22Rv1 (cell line): ENCODE measurements at regions not wholly inside any gene's neighbourhood (a gene's known extent, or its start where the extent isn't known, plus 50 kb on each side); places are given as distances from the start of the nearest gene placed in this dataset.

Source experiments
- CTCF ChIP-seq: fragments of 450-650 bp; IDR thresholded peaks from 2 replicates; pipeline ENCODE4 v1.5.1; 2017; ENCODE audit warnings: mild to moderate bottlenecking
- ZFX ChIP-seq: fragments of 450-650 bp; IDR thresholded peaks from 2 replicates; pipeline ENCODE4 v1.6.1; 2017; ENCODE audit warnings: antibody characterized with exemption, borderline replicate concordance

- no peak for TF ChIP-seq CTCF
- TF ChIP-seq ZFX: no peak
Observed at GRCh38 chr4:62591756-62592155, 1391.6 kb downstream of the ADGRL3 start.
